Neural progenitor cell (in vitro differentiated cells): ENCODE measurements at regions not wholly inside any gene's neighbourhood (a gene's known extent, or its start where the extent isn't known, plus 50 kb on each side); places are given as distances from the start of the nearest gene placed in this dataset.

Experiments
- CTCF ChIP-seq: fragments of 200-600 bp; sonication (generic); IDR thresholded peaks from 2 replicates; pipeline ENCODE4 v1.5.1; 2017; ENCODE audit warnings: antibody characterized with exemption, mild to moderate bottlenecking
- EZH2 ChIP-seq: fragments of 200-600 bp; sonication (generic); IDR thresholded peaks from 2 replicates; pipeline ENCODE4 v1.6.1; 2017; ENCODE audit warnings: antibody characterized with exemption, mild to moderate bottlenecking, moderate library complexity
- EZH2phosphoT487 ChIP-seq: fragments of 200-600 bp; sonication (generic); IDR thresholded peaks from 2 replicates; pipeline ENCODE4 v1.6.1; 2017; ENCODE audit warnings: antibody characterized with exemption

DNA sequence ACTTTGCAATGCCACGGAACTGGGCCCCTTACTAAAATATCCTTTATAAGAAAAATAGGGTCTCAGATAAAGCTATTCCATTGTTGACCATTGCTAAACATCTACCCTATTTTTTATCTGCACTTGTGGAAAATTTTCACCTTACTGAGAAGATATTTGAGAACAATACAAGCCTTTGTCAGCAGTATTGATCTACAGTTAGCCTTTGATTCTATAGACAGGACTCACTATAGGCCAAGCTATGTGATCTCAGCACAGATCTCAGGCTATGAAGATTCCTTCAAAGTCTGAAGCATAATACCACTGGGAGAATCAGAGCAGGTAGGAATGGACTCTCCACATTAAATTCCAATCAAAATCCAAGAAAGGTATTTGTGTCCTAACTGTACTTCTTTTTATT lies 1099.7 kb downstream of the DIAPH3 start:
- TF ChIP-seq CTCF = no peak
- TF ChIP-seq EZH2phosphoT487 = no peak
- TF ChIP-seq EZH2 = no peak
